HEK293 (cell line): ENCODE measurements at regions not wholly inside any gene's neighbourhood (a gene's known extent, or its start where the extent isn't known, plus 50 kb on each side); places are given as distances from the start of the nearest gene placed in this dataset.
A peak's percentile ranks its signal among the peaks of the same experiment; 100 is the strongest.

Source experiments
- CTCF ChIA-PET: fragments of 350-600 bp; formaldehyde crosslinking; extraction: SDS; loops from one replicate; lab custom pipeline; 2021; ENCODE audit warnings: antibody characterized with exemption; lab: Yijun Ruan, JAX
- POLR2A ChIA-PET: fragments of 300-600 bp; formaldehyde crosslinking; extraction: SDS; loops from one replicate; lab custom pipeline; 2020; ENCODE audit warnings: antibody characterized with exemption, inconsistent platforms; lab: Yijun Ruan, JAX
- H3K27ac ChIP-seq: fragments of 200-500 bp; sonication (Bioruptor generic); 2 replicates; pipeline ENCODE4 v1.5.1; 2014; ENCODE audit warnings: low read depth, low read length, control low read depth, inconsistent platforms; ENCODE audit errors: extremely low read depth
- H3K36me3 ChIP-seq, 2 experiments: fragments of 200-500 bp in 1 of 2; sonication (Bioruptor generic) in 1 of 2; 1 replicate in 1 of 2; 2 replicates in 1 of 2; pipeline ENCODE4 v1.5.1; 2014 to 2017; ENCODE audit warnings: inconsistent platforms in 2 of 2, low read length in 2 of 2; ENCODE audit not compliant: control insufficient read depth in 2 of 2, insufficient read depth in 1 of 2
- H3K4me1 ChIP-seq: fragments of 200-500 bp; sonication (Bioruptor generic); 2 replicates; pipeline ENCODE4 v1.5.1; 2014; ENCODE audit warnings: mild to moderate bottlenecking, low read length, inconsistent platforms; ENCODE audit not compliant: control insufficient read depth, insufficient read depth
- H3K4me3 ChIP-seq: 2 replicates; pipeline ENCODE4 v1.5.1; 2011; ENCODE audit warnings: low read depth, mild to moderate bottlenecking, control low read depth, low read length, moderate library complexity
- H3K9me3 ChIP-seq: fragments of 200-500 bp; sonication (Bioruptor generic); 2 replicates; pipeline ENCODE4 v1.5.1; 2014; ENCODE audit warnings: low read depth, low read length, inconsistent platforms; ENCODE audit not compliant: control insufficient read depth, insufficient read depth
- GLI4 ChIP-seq: fragments of 450-650 bp; formaldehyde crosslinking; IDR thresholded peaks from 2 replicates; pipeline ENCODE4 v1.5.1; 2016; ENCODE audit warnings: missing biosample characterization, missing genetic modification characterization
- INSM2 ChIP-seq: fragments of 450-650 bp; formaldehyde crosslinking; IDR thresholded peaks from 2 replicates; pipeline ENCODE4 v1.5.1; 2016; ENCODE audit warnings: missing biosample characterization, missing genetic modification characterization
- KLF17 ChIP-seq: fragments of 450-650 bp; formaldehyde crosslinking; IDR thresholded peaks from 2 replicates; pipeline ENCODE4 v1.5.1; 2016; ENCODE audit warnings: missing biosample characterization, missing genetic modification characterization
- PRDM1 ChIP-seq: fragments of 450-650 bp; formaldehyde crosslinking; IDR thresholded peaks from 2 replicates; pipeline ENCODE4; 2016; ENCODE audit warnings: missing biosample characterization, missing genetic modification characterization
- SCRT1 ChIP-seq: fragments of 450-650 bp; formaldehyde crosslinking; IDR thresholded peaks from 2 replicates; pipeline ENCODE4 v1.5.1; 2016; ENCODE audit warnings: missing biosample characterization, missing genetic modification characterization, borderline replicate concordance
- SCRT2 ChIP-seq: fragments of 450-650 bp; formaldehyde crosslinking; IDR thresholded peaks from 2 replicates; pipeline ENCODE4 v1.5.1; 2016; ENCODE audit warnings: missing biosample characterization, missing genetic modification characterization
- SETDB1 ChIP-seq: IDR thresholded peaks from one replicate; pipeline ENCODE4 v1.6.1; 2017; ENCODE audit warnings: mild to moderate bottlenecking, low read length, moderate library complexity, mixed read lengths; ENCODE audit not compliant: insufficient read length
- SP2 ChIP-seq: fragments of 450-650 bp; formaldehyde crosslinking; IDR thresholded peaks from 2 replicates; pipeline ENCODE4 v1.5.1; 2016; ENCODE audit warnings: missing biosample characterization, missing genetic modification characterization
- SP7 ChIP-seq: fragments of 450-650 bp; formaldehyde crosslinking; IDR thresholded peaks from 2 replicates; pipeline ENCODE4 v1.5.1; 2016; ENCODE audit warnings: missing biosample characterization, missing genetic modification characterization
- ZBTB26 ChIP-seq: fragments of 450-650 bp; formaldehyde crosslinking; optimal IDR thresholded peaks from 2 replicates; pipeline ENCODE3; 2016; ENCODE audit warnings: missing biosample characterization, mild to moderate bottlenecking, missing genetic modification characterization
- ZFP41 ChIP-seq: fragments of 450-650 bp; formaldehyde crosslinking; IDR thresholded peaks from 2 replicates; pipeline ENCODE4 v1.5.1; 2016; ENCODE audit warnings: missing biosample characterization, missing genetic modification characterization, borderline replicate concordance
- ZNF121 ChIP-seq: fragments of 450-650 bp; formaldehyde crosslinking; IDR thresholded peaks from 2 replicates; pipeline ENCODE4 v1.5.1; 2016; ENCODE audit warnings: missing biosample characterization, missing genetic modification characterization
- ZNF174 ChIP-seq: fragments of 450-650 bp; formaldehyde crosslinking; IDR thresholded peaks from 2 replicates; pipeline ENCODE4 v1.5.0; 2017; ENCODE audit warnings: missing biosample characterization, mild to moderate bottlenecking, missing genetic modification characterization
- ZNF214 ChIP-seq: fragments of 450-650 bp; formaldehyde crosslinking; IDR thresholded peaks from 2 replicates; pipeline ENCODE4 v1.5.1; 2017; ENCODE audit warnings: missing biosample characterization, mild to moderate bottlenecking, missing genetic modification characterization, borderline replicate concordance
- ZNF266 ChIP-seq: fragments of 450-650 bp; formaldehyde crosslinking; IDR thresholded peaks from 2 replicates; pipeline ENCODE4 v1.5.1; 2016; ENCODE audit warnings: missing biosample characterization, missing genetic modification characterization, low read depth
- ZNF311 ChIP-seq: fragments of 450-650 bp; formaldehyde crosslinking; IDR thresholded peaks from 2 replicates; pipeline ENCODE4 v1.5.1; 2017; ENCODE audit warnings: missing biosample characterization, missing genetic modification characterization, borderline replicate concordance
- ZNF398 ChIP-seq: fragments of 450-650 bp; formaldehyde crosslinking; IDR thresholded peaks from 2 replicates; pipeline ENCODE4 v1.5.1; 2017; ENCODE audit warnings: missing biosample characterization, missing genetic modification characterization
- ZNF404 ChIP-seq: fragments of 450-650 bp; formaldehyde crosslinking; IDR thresholded peaks from 2 replicates; pipeline ENCODE4 v1.5.1; 2017; ENCODE audit warnings: missing biosample characterization, missing genetic modification characterization
- ZNF449 ChIP-seq: fragments of 450-650 bp; formaldehyde crosslinking; IDR thresholded peaks from 2 replicates; pipeline ENCODE4 v1.5.1; 2017; ENCODE audit warnings: missing biosample characterization, mild to moderate bottlenecking, missing genetic modification characterization, moderate library complexity
- ZNF488 ChIP-seq: fragments of 450-650 bp; formaldehyde crosslinking; IDR thresholded peaks from 2 replicates; pipeline ENCODE4 v1.5.1; 2016; ENCODE audit warnings: missing biosample characterization, missing genetic modification characterization
- ZNF585B ChIP-seq: fragments of 450-650 bp; formaldehyde crosslinking; IDR thresholded peaks from 2 replicates; pipeline ENCODE4 v1.5.1; 2016; ENCODE audit warnings: missing biosample characterization, missing genetic modification characterization
- ZNF645 ChIP-seq: fragments of 450-650 bp; formaldehyde crosslinking; IDR thresholded peaks from 2 replicates; pipeline ENCODE4; 2016; ENCODE audit warnings: missing biosample characterization, missing genetic modification characterization
- ZNF658 ChIP-seq: fragments of 450-650 bp; formaldehyde crosslinking; IDR thresholded peaks from 2 replicates; pipeline ENCODE4; 2016; ENCODE audit warnings: missing biosample characterization, missing genetic modification characterization
- ZNF677 ChIP-seq: fragments of 450-650 bp; IDR thresholded peaks from 2 replicates; pipeline ENCODE4 v1.5.0; 2018; ENCODE audit warnings: missing biosample characterization, mild to moderate bottlenecking, missing genetic modification characterization, moderate library complexity
- ZNF707 ChIP-seq: fragments of 450-650 bp; formaldehyde crosslinking; IDR thresholded peaks from 2 replicates; pipeline ENCODE4 v1.5.1; 2016; ENCODE audit warnings: missing biosample characterization, missing genetic modification characterization
- ZNF776 ChIP-seq: fragments of 450-650 bp; formaldehyde crosslinking; IDR thresholded peaks from 2 replicates; pipeline ENCODE4 v1.5.0; 2017; ENCODE audit warnings: missing biosample characterization, missing genetic modification characterization, borderline replicate concordance

- Histone ChIP-seq H3K36me3 (no peaks in the 10 kb centered on the region), H3K9me3 (no peaks in the 10 kb centered on the region)
- TF ChIP-seq SETDB1: no peak
- TF ChIP-seq INSM2 (tag by site-specific recombination): no peak
- TF ChIP-seq ZNF488: no peak
- TF ChIP-seq ZBTB26 (tag by site-specific recombination): no peak
- no peak for TF ChIP-seq SP7 (tag by site-specific recombination)
- no peak for TF ChIP-seq ZNF404 (tag by site-specific recombination)
- TF ChIP-seq ZNF311 (tag by site-specific recombination): no peak
- no peak for TF ChIP-seq ZNF707
- TF ChIP-seq ZNF776 (tag by site-specific recombination): no peak
- TF ChIP-seq ZFP41 (tag by site-specific recombination): no peak
- no peak for TF ChIP-seq ZNF121 (tag by site-specific recombination)
- no peak for TF ChIP-seq SCRT2 (tag by site-specific recombination)
- no peak for TF ChIP-seq ZNF677 (tag by site-specific recombination)
- TF ChIP-seq ZNF585B (tag by site-specific recombination): no peak
- no peak for TF ChIP-seq ZNF174
- no peak for TF ChIP-seq SCRT1
- TF ChIP-seq GLI4 (tag by site-specific recombination): no peak
- TF ChIP-seq SP2 (tag by site-specific recombination): no peak
- TF ChIP-seq ZNF658 (tag by site-specific recombination): no peak
- TF ChIP-seq, all 188 proteins: peak for 0
- ChIA-PET CTCF (interaction anchor here (0.9 to 1.4 kb wide), 3 partner anchors 12 to 852 kb away, joined by 3 to 5 read pairs (median 3); no protein-coding TSS in a partner anchor), POLR2A (no interaction called here)
- Histone ChIP-seq H3K4me3 (no peak overlapping the region), H3K4me1 (peaks cover 2% of the 10 kb centered on the region; the same call in 1 of the 2 replicates), H3K27ac (no peak overlapping the region; the same call in 1 of the 2 replicates)
These were observed 277.9 kb upstream of the TLE3 start for GRCh38 chr15:70375586-70375985.

- POLR2A ChIA-PET: no interaction called here
- CTCF ChIA-PET: interaction anchor here (0.9 to 1.4 kb wide), 3 partner anchors 12 to 851 kb away, joined by 3 to 5 read pairs (median 3); no protein-coding TSS in a partner anchor
- Histone ChIP-seq H3K4me1 (peaks cover 2% of the 10 kb centered on the region; the same call in 1 of the 2 replicates), H3K27ac (no peak overlapping the region), H3K36me3 (no peaks in the 10 kb centered on the region), H3K9me3 (no peaks in the 10 kb centered on the region), H3K4me3 (no peak overlapping the region)
- no peak for TF ChIP-seq ZNF398 (tag by site-specific recombination)
- no peak for TF ChIP-seq PRDM1 (tag by site-specific recombination)
- no peak for TF ChIP-seq ZNF214 (tag by site-specific recombination)
- no peak for TF ChIP-seq ZNF658 (tag by site-specific recombination)
- TF ChIP-seq ZNF449 (tag by site-specific recombination): no peak
- no peak for TF ChIP-seq ZNF645 (tag by site-specific recombination)
- TF ChIP-seq ZNF266: no peak
- peak; percentile 71 for TF ChIP-seq KLF17 (tag by site-specific recombination)
- no peak for TF ChIP-seq ZNF311 (tag by site-specific recombination)
These were observed 277.3 kb upstream of the TLE3 start for GRCh38 chr15:70375006-70375431.
